ENCODE measurements at regions not wholly inside any gene's neighbourhood (a gene's known extent, or its start where the extent isn't known, plus 50 kb on each side); places are given as distances from the start of the nearest gene placed in this dataset.
A peak's percentile ranks its signal among the peaks of the same experiment; 100 is the strongest.
"Not testable (repeated sequence)": the region's sequence is repeated elsewhere in the genome, so short reads cannot be mapped to it uniquely, and the experiment has no call there.

DNA sequence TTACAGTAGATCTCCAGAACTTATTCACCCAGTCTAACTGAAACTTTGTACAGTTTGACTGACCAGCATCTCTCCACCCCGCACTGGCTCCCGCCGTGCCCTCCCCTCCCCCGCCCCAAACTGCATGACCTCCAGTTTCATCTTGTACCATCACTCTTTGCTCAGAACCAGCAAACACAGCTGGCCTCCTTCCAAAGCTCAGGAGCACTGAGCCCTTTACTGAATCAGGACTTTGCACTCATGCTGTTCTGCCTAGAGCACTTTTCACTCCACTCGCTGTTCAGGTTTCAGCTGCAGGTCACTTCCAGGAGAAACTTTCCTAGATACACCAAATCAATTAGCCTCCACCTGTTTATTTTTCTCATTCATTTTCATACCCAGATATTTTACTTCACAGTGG, 455.3 kb upstream of the PDE3A start:
- no peaks in the 10 kb centered on the region for H3K36me3 ChIP-seq
- intact Hi-C loops (cut with DNase I), result loop anchor here in 1 of 2 donors (10.0 kb wide), 1 partner anchor 168 kb away; no protein-coding TSS in a partner anchor
- ATAC-seq (no peak), DNase-seq (no peak)
- H3K4me3 ChIP-seq, result no peak overlapping the region
- no peaks in the 10 kb centered on the region for H3K9me3 ChIP-seq
- H3K27ac ChIP-seq, result no peak overlapping the region
- TF ChIP-seq, protein P1, sequence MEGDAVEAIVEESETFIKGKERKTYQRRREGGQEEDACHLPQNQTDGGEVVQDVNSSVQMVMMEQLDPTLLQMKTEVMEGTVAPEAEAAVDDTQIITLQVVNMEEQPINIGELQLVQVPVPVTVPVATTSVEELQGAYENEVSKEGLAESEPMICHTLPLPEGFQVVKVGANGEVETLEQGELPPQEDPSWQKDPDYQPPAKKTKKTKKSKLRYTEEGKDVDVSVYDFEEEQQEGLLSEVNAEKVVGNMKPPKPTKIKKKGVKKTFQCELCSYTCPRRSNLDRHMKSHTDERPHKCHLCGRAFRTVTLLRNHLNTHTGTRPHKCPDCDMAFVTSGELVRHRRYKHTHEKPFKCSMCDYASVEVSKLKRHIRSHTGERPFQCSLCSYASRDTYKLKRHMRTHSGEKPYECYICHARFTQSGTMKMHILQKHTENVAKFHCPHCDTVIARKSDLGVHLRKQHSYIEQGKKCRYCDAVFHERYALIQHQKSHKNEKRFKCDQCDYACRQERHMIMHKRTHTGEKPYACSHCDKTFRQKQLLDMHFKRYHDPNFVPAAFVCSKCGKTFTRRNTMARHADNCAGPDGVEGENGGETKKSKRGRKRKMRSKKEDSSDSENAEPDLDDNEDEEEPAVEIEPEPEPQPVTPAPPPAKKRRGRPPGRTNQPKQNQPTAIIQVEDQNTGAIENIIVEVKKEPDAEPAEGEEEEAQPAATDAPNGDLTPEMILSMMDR (IDR thresholded peaks at IDR 0.05), result no peak
- no peaks in the 10 kb centered on the region for H3K27me3 ChIP-seq
- H3K4me1 ChIP-seq, result peaks cover 0 to 10% of the 10 kb centered on the region in 2 donors

DNA sequence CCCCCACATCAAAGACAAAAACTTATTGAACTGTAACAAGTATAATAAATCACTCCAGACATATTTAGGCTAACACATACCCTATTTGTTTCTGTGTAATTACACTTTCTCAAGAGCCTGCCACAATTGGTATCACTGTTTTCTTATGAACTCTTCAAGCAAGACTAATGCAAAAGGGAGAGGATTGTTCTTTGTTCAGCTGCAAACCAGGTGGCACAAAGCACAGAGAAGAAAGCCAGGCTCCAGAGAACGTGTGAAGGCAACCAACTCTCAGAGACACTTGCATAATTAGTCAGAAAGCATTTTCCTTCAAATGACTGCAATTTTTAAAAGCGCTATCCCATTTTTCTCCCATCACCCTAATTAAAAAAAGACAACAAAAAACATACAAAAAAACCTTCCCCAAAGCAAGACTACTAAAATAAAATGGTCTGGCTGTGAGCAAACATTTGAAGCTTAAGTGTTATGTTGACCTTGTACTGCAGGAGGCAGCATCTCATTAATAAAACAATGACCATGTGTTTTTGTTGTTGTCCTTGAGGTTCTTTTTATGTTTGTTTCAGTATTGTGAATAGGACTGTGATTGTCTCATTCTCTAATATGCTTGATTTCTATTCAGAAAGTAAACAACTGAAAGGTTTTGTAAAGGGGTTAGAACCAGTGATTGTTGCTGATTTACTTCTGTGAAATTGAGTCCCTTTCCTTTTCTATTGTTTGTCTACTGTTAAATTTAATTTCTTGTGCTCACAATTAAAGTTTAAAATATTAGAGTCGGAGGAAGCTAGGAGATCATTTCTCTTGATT, 452.7 kb upstream of the PDE3A start:
- ATAC-seq (peak; percentile 79), DNase-seq (peak in 1 of 4 donors; percentile 36)
- H3K4me1 ChIP-seq, result no peaks in the 10 kb centered on the region
- no peaks in the 10 kb centered on the region for H3K36me3 ChIP-seq
- H3K27me3 ChIP-seq, result no peaks in the 10 kb centered on the region
- H3K9me3 ChIP-seq, result no peaks in the 10 kb centered on the region
- no peak overlapping the region for H3K27ac ChIP-seq
- intact Hi-C loops (cut with DNase I), result loop anchor here in 1 of 2 donors (10.0 kb wide), 1 partner anchor 171 kb away; no protein-coding TSS in a partner anchor
- TF ChIP-seq, protein P1 (IDR thresholded peaks at IDR 0.05), result peak; percentile 40 to 67
- no peak overlapping the region for H3K4me3 ChIP-seq

DNA sequence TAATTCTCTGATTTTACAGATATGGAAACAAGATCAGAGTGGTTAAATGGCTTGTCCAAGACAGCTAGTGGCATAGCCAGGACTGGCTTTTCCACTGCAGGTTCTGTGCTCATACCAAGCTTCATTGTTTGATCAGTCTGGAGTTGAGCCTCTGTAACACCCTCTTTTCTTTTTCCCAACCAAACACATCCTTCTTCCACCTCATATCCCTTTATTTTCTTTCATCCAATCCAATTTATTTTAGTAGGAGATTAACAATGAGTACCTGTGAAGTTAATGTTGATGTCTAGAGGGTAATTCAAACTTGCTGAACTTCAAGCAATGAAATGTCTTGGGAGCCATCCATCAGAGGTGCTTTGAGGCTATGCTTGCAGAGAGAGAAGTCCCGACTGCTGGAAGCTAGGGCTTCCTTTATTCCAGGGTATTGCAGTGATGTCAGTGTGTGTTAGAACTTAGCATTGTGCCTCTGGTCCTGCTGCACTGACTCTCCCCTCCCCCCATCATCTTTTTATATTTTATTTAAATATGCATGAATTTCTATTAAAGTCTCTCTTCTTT, 452.1 kb upstream of the PDE3A start:
- ATAC-seq (no peak), DNase-seq (no peak)
- Histone ChIP-seq H3K27ac (no peak overlapping the region), H3K9me3 (no peaks in the 10 kb centered on the region), H3K36me3 (no peaks in the 10 kb centered on the region), H3K4me3 (no peak overlapping the region), H3K27me3 (no peaks in the 10 kb centered on the region), H3K4me1 (no peaks in the 10 kb centered on the region)
- TF ChIP-seq, protein P1 (IDR thresholded peaks at IDR 0.05), result no peak
- intact Hi-C loops (cut with DNase I), result loop anchor here in 1 of 2 donors (10.0 kb wide), 1 partner anchor 171 kb away; no protein-coding TSS in a partner anchor

DNA sequence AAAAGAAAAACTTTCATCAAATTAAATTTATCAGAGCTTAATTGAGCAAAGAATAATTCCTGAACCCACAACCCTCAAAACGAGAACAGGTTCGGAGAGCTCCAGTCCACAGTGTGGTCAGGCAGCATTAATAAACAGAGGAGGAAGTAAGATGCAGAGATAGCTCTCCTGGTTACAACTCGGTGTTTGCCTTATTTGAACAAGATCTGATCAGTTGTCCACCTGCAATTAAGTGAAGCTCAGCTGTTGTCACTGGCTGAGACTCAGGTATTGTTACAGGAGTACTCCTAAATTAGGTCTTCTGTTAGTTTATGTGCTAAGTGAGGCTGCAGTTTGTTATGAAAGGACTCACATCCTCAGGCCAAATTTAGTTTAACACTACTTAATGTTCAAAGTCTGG, 451.4 kb upstream of the PDE3A start:
- ATAC-seq (no peak), DNase-seq (no peak)
- no peak overlapping the region for H3K4me3 ChIP-seq
- H3K9me3 ChIP-seq, result no peaks in the 10 kb centered on the region
- H3K4me1 ChIP-seq, result no peaks in the 10 kb centered on the region
- intact Hi-C loops (cut with DNase I), result loop anchor here in 1 of 2 donors (10.0 kb wide), 1 partner anchor 172 kb away; no protein-coding TSS in a partner anchor
- TF ChIP-seq, protein P1 (IDR thresholded peaks at IDR 0.05), result no peak
- no peaks in the 10 kb centered on the region for H3K27me3 ChIP-seq
- no peaks in the 10 kb centered on the region for H3K36me3 ChIP-seq
- no peak overlapping the region for H3K27ac ChIP-seq

DNA sequence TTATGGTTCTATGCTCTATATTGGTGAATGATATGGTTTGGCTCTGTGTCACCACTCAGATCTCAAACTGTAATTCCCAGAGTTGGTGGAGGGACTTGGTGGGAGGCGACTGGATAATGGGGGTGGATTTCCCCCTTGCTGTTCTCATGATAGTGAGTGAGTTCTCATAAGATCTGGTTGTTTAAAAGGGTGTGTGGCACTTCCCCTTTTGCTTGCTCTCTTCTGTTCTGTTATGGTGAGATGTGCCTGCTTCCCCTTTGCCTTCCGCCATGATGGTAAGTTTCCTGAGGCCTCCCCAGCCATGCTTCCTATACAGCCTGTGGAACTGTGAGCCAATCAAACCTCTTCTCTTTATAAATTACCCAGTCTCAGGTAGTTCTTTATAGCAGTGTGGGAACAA, 446.6 kb upstream of the PDE3A start:
- H3K36me3 ChIP-seq; ATAC-seq; DNase-seq; H3K9me3 ChIP-seq; H3K27ac ChIP-seq; H3K27me3 ChIP-seq; intact Hi-C loops (cut with DNase I); H3K4me1 ChIP-seq; H3K4me3 ChIP-seq: not testable (repeated sequence)

Measured in left lung (tissue), 4 donors.